GM21723 (cell line): ENCODE measurements at regions not wholly inside any gene's neighbourhood (a gene's known extent, or its start where the extent isn't known, plus 50 kb on each side); places are given as distances from the start of the nearest gene placed in this dataset.
"Not testable (repeated sequence)": the region's sequence is repeated elsewhere in the genome, so short reads cannot be mapped to it uniquely, and the experiment has no call there.

Experiments
- ATAC-seq: cut with Tn5 transposase; IDR thresholded peaks from one replicate; pipeline ENCODE4 v1.9.1; 2021; ENCODE audit warnings: mild to moderate bottlenecking, moderate library complexity; ENCODE audit not compliant: unreplicated experiment

- ATAC-seq: no peak
Observed at GRCh38 chr20:57818418-57819181, 108.8 kb upstream of the PMEPA1 start.

- ATAC-seq: no peak
Observed at GRCh38 chr20:57815405-57815804, 105.6 kb upstream of the PMEPA1 start.

GRCh38 chr20:57814529-57814928, 104.7 kb upstream of the PMEPA1 start:
- no peak for ATAC-seq

DNA sequence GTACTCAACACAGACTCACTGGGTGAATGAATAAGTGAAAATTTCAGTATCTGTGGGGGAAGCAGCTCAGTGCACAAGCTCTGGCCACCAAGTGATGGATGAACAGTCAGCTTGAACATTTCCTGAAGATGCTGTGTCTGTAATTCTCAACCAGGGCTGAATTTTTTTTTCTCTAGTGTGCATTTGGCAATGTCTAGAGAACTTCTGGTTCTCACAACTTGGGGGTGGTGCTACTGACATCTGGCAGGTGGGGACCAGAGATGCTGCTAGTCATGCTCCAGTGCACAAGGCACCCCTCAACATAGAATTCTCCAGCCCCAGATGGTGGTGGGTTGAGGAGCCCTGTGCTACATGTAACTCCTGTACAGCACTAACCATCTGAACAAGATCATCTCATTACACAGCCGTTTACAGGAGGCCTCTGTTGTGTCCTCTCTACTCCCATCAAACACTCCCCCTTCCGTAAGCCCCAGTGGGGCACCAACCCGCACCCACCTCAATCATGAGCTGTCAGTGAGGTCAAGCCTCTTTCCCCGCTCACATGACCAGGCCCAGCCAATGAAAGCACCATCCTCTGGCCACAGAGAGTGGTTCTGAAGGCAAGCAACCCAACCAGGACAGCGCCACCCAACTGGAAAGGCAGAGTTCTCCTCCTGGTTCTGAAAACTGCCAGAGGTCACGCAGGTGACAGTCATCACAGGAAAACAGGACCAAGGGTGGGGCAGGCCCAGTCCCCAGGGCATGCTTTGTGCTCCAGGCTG, 103.9 kb upstream of the PMEPA1 start:
- ATAC-seq: no peak

GRCh38 chr20:57812632-57813031, 102.8 kb upstream of the PMEPA1 start:
- not testable (repeated sequence) for ATAC-seq

- ATAC-seq: no peak
Observed at GRCh38 chr20:57811374-57812020, 101.7 kb upstream of the PMEPA1 start.

- no peak for ATAC-seq
Observed at GRCh38 chr20:57810511-57811373, 100.9 kb upstream of the PMEPA1 start.

GRCh38 chr20:57809661-57810172, 99.9 kb upstream of the PMEPA1 start:
- no peak for ATAC-seq

DNA sequence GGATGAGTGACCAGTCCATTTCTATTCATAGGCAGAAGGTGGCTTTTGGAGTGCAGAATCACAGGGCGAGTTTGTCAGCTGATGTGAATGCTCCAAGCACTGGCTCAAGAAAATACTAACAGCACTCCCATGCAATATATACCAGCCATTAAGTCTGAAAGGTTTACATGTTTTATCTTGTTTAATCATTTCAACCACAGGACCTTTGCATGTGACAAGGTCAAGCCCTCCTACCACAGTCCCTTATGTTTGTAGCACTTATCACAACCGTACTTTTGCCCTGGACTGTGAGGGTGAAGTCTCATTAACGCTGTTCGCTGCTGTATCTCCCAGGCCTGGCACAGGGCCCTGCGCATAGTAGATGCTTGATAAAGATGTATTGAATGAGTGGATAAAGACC, 99.3 kb upstream of the PMEPA1 start:
- no peak for ATAC-seq

DNA sequence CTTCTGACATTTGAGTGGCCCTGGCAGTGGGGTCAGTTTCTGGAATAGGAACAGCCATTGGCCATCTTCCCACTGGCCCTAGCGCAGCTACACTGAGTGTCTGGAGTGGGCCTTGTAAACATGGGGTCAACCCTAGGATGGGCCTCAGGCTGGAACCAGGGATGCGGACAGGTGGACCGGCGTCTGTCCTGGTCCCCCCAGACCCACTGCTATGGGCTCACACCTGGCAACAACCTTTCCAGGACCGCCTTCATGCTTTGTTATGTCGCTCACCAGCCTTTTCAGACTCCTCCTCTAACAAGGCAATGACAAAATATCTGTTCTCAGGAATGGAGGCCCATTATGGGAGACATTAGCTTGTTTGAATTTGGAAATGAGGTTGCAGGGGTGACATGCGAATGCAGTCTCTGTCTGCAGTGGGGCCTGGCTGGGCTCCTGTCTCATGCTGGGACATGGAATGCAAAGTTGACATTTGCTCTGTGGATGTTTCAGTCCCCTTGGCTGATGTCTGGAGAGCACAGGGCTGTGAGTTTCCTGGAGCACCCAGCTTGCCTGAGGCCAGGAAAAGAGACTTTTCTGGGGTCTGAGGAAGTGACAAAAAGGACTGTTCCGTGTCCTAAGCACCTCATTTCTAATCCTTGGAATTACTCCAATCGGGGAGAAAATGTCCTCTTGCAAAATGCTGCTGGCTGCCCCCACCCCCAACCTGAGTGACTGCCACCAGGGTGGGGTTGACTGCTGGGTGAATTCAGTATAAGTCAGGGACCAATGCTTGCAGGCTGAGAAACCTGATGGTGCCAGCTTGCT, 98.7 kb upstream of the PMEPA1 start:
- no peak for ATAC-seq

- ATAC-seq: no peak
Observed at GRCh38 chr20:57807401-57808263, 97.8 kb upstream of the PMEPA1 start.

DNA sequence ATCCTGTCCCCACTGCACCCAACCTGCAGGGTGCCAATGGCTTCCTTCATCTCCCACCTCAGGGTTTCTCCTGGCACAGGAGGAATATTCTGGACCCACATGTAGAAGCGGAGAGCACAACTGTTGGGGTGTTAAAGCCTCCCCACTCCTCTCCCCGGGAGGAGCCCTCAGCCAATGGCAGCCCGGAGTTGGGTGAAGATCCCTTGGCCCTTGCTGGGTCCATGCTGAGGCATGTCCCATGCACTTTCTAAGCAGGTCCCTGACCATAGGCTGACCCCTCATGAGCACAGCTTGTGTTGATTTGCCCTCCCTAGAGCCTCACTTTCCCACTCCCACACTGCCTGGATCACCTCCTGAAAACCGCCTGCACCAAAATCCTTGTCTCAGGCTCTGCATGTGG, 97.2 kb upstream of the PMEPA1 start:
- no peak for ATAC-seq

GRCh38 chr20:57806476-57806875, 96.7 kb upstream of the PMEPA1 start:
- no peak for ATAC-seq

GRCh38 chr20:57805747-57806146, 95.9 kb upstream of the PMEPA1 start:
- ATAC-seq: no peak

- ATAC-seq: no peak
Observed at GRCh38 chr20:57804470-57805250, 94.8 kb upstream of the PMEPA1 start.

DNA sequence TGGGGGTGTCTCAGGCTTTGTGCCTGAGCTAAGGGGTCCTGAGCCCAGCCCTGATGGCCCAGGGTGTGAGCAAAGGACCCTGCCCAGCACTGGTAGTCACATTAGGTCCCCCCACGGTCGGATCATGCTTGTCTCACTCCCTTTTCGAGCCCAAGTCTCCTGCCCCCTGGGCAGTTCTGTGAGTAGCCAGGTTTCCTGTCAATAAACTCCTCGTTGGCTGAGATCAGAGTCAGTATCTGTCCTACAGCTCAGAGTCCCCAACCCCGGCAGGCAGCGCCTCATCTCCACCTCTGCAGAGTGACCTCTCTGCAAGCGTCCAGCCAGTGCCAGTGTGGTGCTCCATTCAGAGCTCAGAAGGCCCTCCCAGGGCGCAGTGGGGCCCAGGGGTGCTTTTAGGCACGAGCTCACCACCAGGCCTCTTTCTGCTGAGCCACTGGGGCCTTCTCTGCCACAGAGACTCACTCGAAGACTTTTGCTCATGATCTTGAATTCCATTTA, 93.7 kb upstream of the PMEPA1 start:
- no peak for ATAC-seq

GRCh38 chr20:57802765-57803507, 93.1 kb upstream of the PMEPA1 start:
- no peak for ATAC-seq
